SK-N-SH (cell line): ENCODE measurements at regions not wholly inside any gene's neighbourhood (a gene's known extent, or its start where the extent isn't known, plus 50 kb on each side); places are given as distances from the start of the nearest gene placed in this dataset.

Source experiments
- CTCF ChIA-PET: fragments of 300-600, 350-600 bp; formaldehyde crosslinking; extraction: SDS; loops from one replicate; lab custom pipeline; 2021; lab: Yijun Ruan, JAX
- POLR2A ChIA-PET: fragments of 350-600 bp; sonication (Branson Sonifier 250); formaldehyde crosslinking; extraction: SDS; loops from one replicate; lab custom pipeline; 2020; ENCODE audit warnings: antibody characterized with exemption, inconsistent platforms; lab: Yijun Ruan, JAX
- DNase-seq: peaks from one replicate; pipeline ENCODE4 v3.0.0; 2012
- H2AFZ ChIP-seq: fragments of 200-600 bp; sonication (generic); 2 replicates; pipeline ENCODE4 v1.8.1; 2016; ENCODE audit warnings: antibody characterized with exemption, mild to moderate bottlenecking, low read depth
- H3F3A ChIP-seq: fragments of 200-600 bp; sonication (generic); replicated peaks from 2 replicates; pipeline ENCODE3; 2016; ENCODE audit warnings: antibody characterized with exemption, mild to moderate bottlenecking; ENCODE audit not compliant: insufficient read depth
- H3K27ac ChIP-seq, 2 experiments: fragments of 200-500 bp in 1 of 2; fragments of 200-600 bp in 1 of 2; sonication (Bioruptor generic) in 1 of 2; sonication (generic), shearing (Covaris generic) in 1 of 2; 2 replicates each; pipeline versions ENCODE4 v1.5.1 to v1.6.1; 2014 to 2016; ENCODE audit warnings: low read depth in 2 of 2, inconsistent platforms in 1 of 2, low read length in 1 of 2, mild to moderate bottlenecking in 1 of 2, mixed read lengths in 1 of 2
- H3K27me3 ChIP-seq: fragments of 200-600 bp; sonication (generic), shearing (Covaris generic); 2 replicates; pipeline ENCODE4 v1.6.1; 2016; ENCODE audit warnings: mixed run types; ENCODE audit not compliant: insufficient read depth
- H3K36me3 ChIP-seq, 2 experiments: fragments of 200-500 bp in 1 of 2; fragments of 200-600 bp in 1 of 2; sonication (Bioruptor generic) in 1 of 2; sonication (generic) in 1 of 2; replicated peaks in 1 of 2; 2 replicates each; pipeline versions ENCODE3 to v1.5.1; 2014 to 2016; ENCODE audit warnings: low read length in 1 of 2, mild to moderate bottlenecking in 1 of 2; ENCODE audit not compliant: insufficient read depth in 2 of 2, control insufficient read depth in 1 of 2
- H3K4me1 ChIP-seq, 2 experiments: fragments of 200-500 bp in 1 of 2; fragments of 200-600 bp in 1 of 2; sonication (Bioruptor generic) in 1 of 2; sonication (generic), shearing (Covaris generic) in 1 of 2; 2 replicates each; pipeline versions ENCODE4 v1.5.1 to v1.6.1; 2014 to 2016; ENCODE audit warnings: low read depth in 1 of 2, low read length in 1 of 2, mixed run types in 1 of 2; ENCODE audit not compliant: insufficient read depth in 2 of 2, control insufficient read depth in 1 of 2
- H3K4me2 ChIP-seq: fragments of 200-600 bp; sonication (generic), shearing (Covaris generic); 2 replicates; pipeline ENCODE4 v1.6.1; 2017; ENCODE audit warnings: mixed run types
- H3K4me3 ChIP-seq, 2 experiments: fragments of 200-500 bp in 1 of 2; fragments of 200-600 bp in 1 of 2; sonication (Bioruptor generic) in 1 of 2; sonication (generic), shearing (Covaris generic) in 1 of 2; 2 replicates each; pipeline versions ENCODE4 v1.5.1 to v1.8.1; 2014 to 2016; ENCODE audit warnings: low read depth in 2 of 2, inconsistent platforms in 1 of 2, low read length in 1 of 2, mild to moderate bottlenecking in 1 of 2, mixed read lengths in 1 of 2, moderate library complexity in 1 of 2
- H3K79me2 ChIP-seq: fragments of 200-600 bp; sonication (generic); 2 replicates; pipeline ENCODE4 v1.8.1; 2017; ENCODE audit warnings: mild to moderate bottlenecking; ENCODE audit not compliant: insufficient read depth
- H3K9ac ChIP-seq: fragments of 200-600 bp; sonication (generic); 2 replicates; pipeline ENCODE4 v1.6.1; 2017; ENCODE audit warnings: mixed run types
- H3K9me2 ChIP-seq: fragments of 200-600 bp; sonication (generic); 2 replicates; pipeline ENCODE4 v1.6.1; 2017; ENCODE audit warnings: mixed run types
- H3K9me3 ChIP-seq: fragments of 200-600 bp; sonication (generic); 2 replicates; pipeline ENCODE4 v1.6.1; 2017; ENCODE audit warnings: mixed run types, mild to moderate bottlenecking, moderate library complexity
- H4K20me1 ChIP-seq: fragments of 200-600 bp; sonication (generic); 2 replicates; pipeline ENCODE4 v1.6.1; 2017; ENCODE audit warnings: mild to moderate bottlenecking, mixed run types; ENCODE audit not compliant: insufficient read depth
- FOSL2 ChIP-seq: IDR thresholded peaks from 2 replicates; pipeline ENCODE4 v1.4.0; 2012; ENCODE audit warnings: low read depth, mild to moderate bottlenecking, moderate library complexity, borderline replicate concordance
- FOXM1 ChIP-seq: IDR thresholded peaks from 2 replicates; pipeline ENCODE4 v1.4.0; 2012; ENCODE audit warnings: low read depth, mild to moderate bottlenecking
- MAX ChIP-seq: IDR thresholded peaks from 2 replicates; pipeline ENCODE4 v1.4.0; 2012; ENCODE audit warnings: low read depth
- MXI1 ChIP-seq: IDR thresholded peaks from 2 replicates; pipeline ENCODE4 v1.6.1; 2012; ENCODE audit warnings: mild to moderate bottlenecking, low read depth, low read length, improper control_type of control experiment
- PBX3 ChIP-seq: IDR thresholded peaks from 2 replicates; pipeline ENCODE4; 2012
- TCF12 ChIP-seq: IDR thresholded peaks from 2 replicates; pipeline ENCODE4 v1.4.0; 2012
- WGBS: methylation state at CpG from one replicate; pipeline ENCODE4 v1.1.6; 2017; ENCODE audit warnings: low lambda C conversion rate; 5-methylcytosine and 5-hydroxymethylcytosine counted together
- TF ChIP-seq, protein P1 (sequence below): IDR thresholded peaks from 2 replicates; pipeline ENCODE4 v1.6.1; 2012; ENCODE audit warnings: mild to moderate bottlenecking, low read depth, low read length, moderate library complexity
- TF ChIP-seq, protein P2 (sequence below): fragments of 150-350 bp; IDR thresholded peaks from 2 replicates; pipeline ENCODE4 v1.6.1; 2017; ENCODE audit warnings: antibody characterized with exemption, low read length, low read depth, borderline replicate concordance

GRCh38 chr11:38461751-38462150, 1863.7 kb upstream of the RAG2 start:
- Histone ChIP-seq H3K4me2 (no peak overlapping the region), H3K36me3 (no peaks in the 10 kb centered on the region), H3K4me1 (peaks cover 0 to 14% of the 10 kb centered on the region in 2 experiments; a peak in 1 of 4 replicates), H3F3A (peaks cover 4% of the 10 kb centered on the region), H3K27me3 (no peaks in the 10 kb centered on the region), H3K9me2 (no peaks in the 10 kb centered on the region), H3K27ac (no peak overlapping the region), H3K9ac (no peak overlapping the region), H4K20me1 (no peaks in the 10 kb centered on the region), H2AFZ (no peak overlapping the region), H3K4me3 (no peak overlapping the region), H3K79me2 (no peaks in the 10 kb centered on the region), H3K9me3 (no peaks in the 10 kb centered on the region)
- ChIA-PET CTCF (no interaction called here), POLR2A (no interaction called here)
- DNase-seq = no peak
- TF ChIP-seq, protein P1, sequence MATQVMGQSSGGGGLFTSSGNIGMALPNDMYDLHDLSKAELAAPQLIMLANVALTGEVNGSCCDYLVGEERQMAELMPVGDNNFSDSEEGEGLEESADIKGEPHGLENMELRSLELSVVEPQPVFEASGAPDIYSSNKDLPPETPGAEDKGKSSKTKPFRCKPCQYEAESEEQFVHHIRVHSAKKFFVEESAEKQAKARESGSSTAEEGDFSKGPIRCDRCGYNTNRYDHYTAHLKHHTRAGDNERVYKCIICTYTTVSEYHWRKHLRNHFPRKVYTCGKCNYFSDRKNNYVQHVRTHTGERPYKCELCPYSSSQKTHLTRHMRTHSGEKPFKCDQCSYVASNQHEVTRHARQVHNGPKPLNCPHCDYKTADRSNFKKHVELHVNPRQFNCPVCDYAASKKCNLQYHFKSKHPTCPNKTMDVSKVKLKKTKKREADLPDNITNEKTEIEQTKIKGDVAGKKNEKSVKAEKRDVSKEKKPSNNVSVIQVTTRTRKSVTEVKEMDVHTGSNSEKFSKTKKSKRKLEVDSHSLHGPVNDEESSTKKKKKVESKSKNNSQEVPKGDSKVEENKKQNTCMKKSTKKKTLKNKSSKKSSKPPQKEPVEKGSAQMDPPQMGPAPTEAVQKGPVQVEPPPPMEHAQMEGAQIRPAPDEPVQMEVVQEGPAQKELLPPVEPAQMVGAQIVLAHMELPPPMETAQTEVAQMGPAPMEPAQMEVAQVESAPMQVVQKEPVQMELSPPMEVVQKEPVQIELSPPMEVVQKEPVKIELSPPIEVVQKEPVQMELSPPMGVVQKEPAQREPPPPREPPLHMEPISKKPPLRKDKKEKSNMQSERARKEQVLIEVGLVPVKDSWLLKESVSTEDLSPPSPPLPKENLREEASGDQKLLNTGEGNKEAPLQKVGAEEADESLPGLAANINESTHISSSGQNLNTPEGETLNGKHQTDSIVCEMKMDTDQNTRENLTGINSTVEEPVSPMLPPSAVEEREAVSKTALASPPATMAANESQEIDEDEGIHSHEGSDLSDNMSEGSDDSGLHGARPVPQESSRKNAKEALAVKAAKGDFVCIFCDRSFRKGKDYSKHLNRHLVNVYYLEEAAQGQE = no peak
- TF ChIP-seq TCF12 (no peak), MAX (no peak), FOXM1 (no peak)
- WGBS = 19% methylated on average over 4 of the region's 6 CpGs

DNA sequence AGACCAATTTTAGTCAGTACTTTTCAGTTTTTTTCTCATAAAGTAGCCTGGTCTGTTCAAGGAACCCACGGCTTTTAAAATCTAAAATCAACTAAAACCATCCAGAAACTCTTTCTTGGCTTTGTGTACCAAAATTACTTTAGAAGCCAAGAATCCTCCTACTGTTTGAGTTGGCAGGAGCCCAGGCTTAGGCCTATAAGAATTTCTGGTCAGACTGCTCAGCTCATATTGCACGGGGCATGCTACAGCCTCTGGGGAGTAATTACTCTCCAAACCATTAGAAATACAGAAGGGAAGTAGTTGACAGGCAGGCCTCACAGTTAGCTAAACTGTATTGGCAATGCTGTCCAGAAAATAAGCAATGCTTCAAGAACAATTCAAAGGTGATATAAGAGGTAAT, 1862.9 kb upstream of the RAG2 start:
- POLR2A ChIA-PET = no interaction called here
- TF ChIP-seq PBX3 = no peak
- TF ChIP-seq MXI1 = no peak
- no peak for TF ChIP-seq FOSL2
- TF ChIP-seq, protein P2, sequence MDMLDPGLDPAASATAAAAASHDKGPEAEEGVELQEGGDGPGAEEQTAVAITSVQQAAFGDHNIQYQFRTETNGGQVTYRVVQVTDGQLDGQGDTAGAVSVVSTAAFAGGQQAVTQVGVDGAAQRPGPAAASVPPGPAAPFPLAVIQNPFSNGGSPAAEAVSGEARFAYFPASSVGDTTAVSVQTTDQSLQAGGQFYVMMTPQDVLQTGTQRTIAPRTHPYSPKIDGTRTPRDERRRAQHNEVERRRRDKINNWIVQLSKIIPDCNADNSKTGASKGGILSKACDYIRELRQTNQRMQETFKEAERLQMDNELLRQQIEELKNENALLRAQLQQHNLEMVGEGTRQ = no peak
- DNase-seq = no peak

More for the DNA sequence above, 1862.9 kb upstream of the RAG2 start:
- 0% methylated on average over 2 of the region's 2 CpGs for WGBS
- Histone ChIP-seq H3K4me1 (peaks cover 0 to 14% of the 10 kb centered on the region in 2 experiments; a peak in 1 of 4 replicates), H3K27me3 (no peaks in the 10 kb centered on the region), H3K9me2 (no peaks in the 10 kb centered on the region), H3K9me3 (no peaks in the 10 kb centered on the region), H3K9ac (no peak overlapping the region), H2AFZ (no peak overlapping the region), H3K4me3 (no peak overlapping the region), H3K36me3 (no peaks in the 10 kb centered on the region), H3K4me2 (0 out of 2 replicates have a peak overlapping the region, but pooled peaks have one; percentile 21), H3K27ac (peak overlapping the region in 1 of 2 experiments; percentile 70; a peak in 1 of 4 replicates), H3F3A (peaks cover 4% of the 10 kb centered on the region), H3K79me2 (no peaks in the 10 kb centered on the region), H4K20me1 (no peaks in the 10 kb centered on the region)
- CTCF ChIA-PET = no interaction called here
